Transverse colon (tissue), 4 donors: ENCODE measurements at regions not wholly inside any gene's neighbourhood (a gene's known extent, or its start where the extent isn't known, plus 50 kb on each side); places are given as distances from the start of the nearest gene placed in this dataset.

Experiments used
- DNase-seq: peaks from one replicate; pipeline ENCODE4 v3.0.0-alpha.2; 2019
- H3K27ac ChIP-seq, 4 donors: fragments of 200-600 bp; sonication (generic); 2 replicates each; pipeline ENCODE4 v1.5.1; 2016 to 2018; ENCODE audit warnings: inconsistent platforms in 4 of 4
- H3K27me3 ChIP-seq: fragments of 200-600 bp; sonication (generic); 2 replicates; pipeline ENCODE4 v1.5.1; 2017; ENCODE audit warnings: inconsistent platforms
- H3K36me3 ChIP-seq, 4 donors: fragments of 200-600 bp; sonication (generic); 2 replicates each; pipeline ENCODE4 v1.5.1; 2017 to 2019; ENCODE audit warnings: inconsistent platforms in 4 of 4
- H3K4me1 ChIP-seq, 4 donors: fragments of 200-600 bp; sonication (generic); 2 replicates each; pipeline ENCODE4 v1.5.1; 2017 to 2020; ENCODE audit warnings: inconsistent platforms in 4 of 4
- H3K4me3 ChIP-seq, 4 donors: fragments of 200-600 bp; sonication (generic); 1 replicate in 1 of 4; 2 replicates in 3 of 4; pipeline versions ENCODE4 v1.5.1 to v1.6.1; 2017 to 2019; ENCODE audit warnings: inconsistent platforms in 4 of 4
- H3K9me3 ChIP-seq, 2 donors: fragments of 200-600 bp; sonication (generic); 2 replicates each; pipeline ENCODE4 v1.5.1; 2017 to 2019; ENCODE audit warnings: inconsistent platforms in 2 of 2
- EP300 ChIP-seq: sonication (generic); formaldehyde crosslinking; IDR thresholded peaks from one replicate; pipeline ENCODE4 v1.6.1; 2017; ENCODE audit warnings: antibody characterized with exemption, low read depth
- POLR2A ChIP-seq: fragments of 450-650 bp; IDR thresholded peaks from one replicate; pipeline ENCODE4 v1.6.1; 2016; ENCODE audit warnings: antibody characterized with exemption, mild to moderate bottlenecking, moderate library complexity
- POLR2AphosphoS5 ChIP-seq, 3 donors: sonication (generic); formaldehyde crosslinking; IDR thresholded peaks; one replicate each; pipeline ENCODE4 v1.6.1; 2016; ENCODE audit warnings: antibody characterized with exemption in 3 of 3
- WGBS, 2 donors: methylation state at CpG; one replicate each; pipeline ENCODE4 v1.1.5; 2018; ENCODE audit warnings: low coverage in 1 of 2; 5-methylcytosine and 5-hydroxymethylcytosine counted together
- in situ Hi-C, 4 donors: fragments of 200-750 bp; cut with MboI; loops; one replicate each; pipeline versions ENCODE4 v1.15.0 to v1.15.1; 2017; ENCODE audit warnings: low sequenced_read_pairs in 3 of 4, low pct_ligation_motif_present in 1 of 4, low pct_unique_long_range_greater_than_20kb in 1 of 4
- intact Hi-C: fragments of 100-400 bp; cut with DNase I; formaldehyde crosslinking; loops from one replicate; pipeline ENCODE4 v1.15.1; 2023; ENCODE audit warnings: low total_unique reads
- TF ChIP-seq, protein P1 (sequence below), 5 experiments: fragments of 200-600 bp in 3 of 5; fragments of 450-650 bp in 2 of 5; sonication (generic) in 3 of 5; IDR thresholded peaks; 1 replicate in 2 of 5; 2 replicates in 3 of 5; pipeline ENCODE4 v1.5.1; 2016 to 2017; ENCODE audit warnings: antibody characterized with exemption in 5 of 5, inconsistent platforms in 3 of 5, mild to moderate bottlenecking in 2 of 5, moderate library complexity in 1 of 5

DNA sequence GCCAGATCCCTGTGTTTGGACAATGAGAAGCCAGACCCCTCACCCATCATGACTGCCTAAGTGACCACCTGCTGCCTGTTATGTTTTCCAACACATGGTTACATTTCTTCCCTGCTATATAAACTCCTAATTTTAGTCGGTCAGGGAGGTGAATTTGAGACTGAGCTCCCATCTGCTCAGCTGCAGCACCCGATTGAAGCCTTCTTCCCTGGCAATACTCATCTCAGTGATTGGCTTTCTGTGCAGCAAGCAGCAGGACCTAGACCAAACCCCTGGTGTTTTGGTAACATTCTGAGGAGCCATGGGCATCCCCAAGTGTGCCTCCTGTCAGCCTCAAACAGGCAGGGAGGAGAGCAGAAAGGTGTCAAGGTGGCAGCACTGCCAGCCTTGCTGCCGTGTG lies 141.2 kb downstream of the CD8B2 start:
- TF ChIP-seq POLR2AphosphoS5 (IDR thresholded peaks at IDR 0.05) (no peak), EP300 (no peak), POLR2A (no peak)
- TF ChIP-seq, protein P1, sequence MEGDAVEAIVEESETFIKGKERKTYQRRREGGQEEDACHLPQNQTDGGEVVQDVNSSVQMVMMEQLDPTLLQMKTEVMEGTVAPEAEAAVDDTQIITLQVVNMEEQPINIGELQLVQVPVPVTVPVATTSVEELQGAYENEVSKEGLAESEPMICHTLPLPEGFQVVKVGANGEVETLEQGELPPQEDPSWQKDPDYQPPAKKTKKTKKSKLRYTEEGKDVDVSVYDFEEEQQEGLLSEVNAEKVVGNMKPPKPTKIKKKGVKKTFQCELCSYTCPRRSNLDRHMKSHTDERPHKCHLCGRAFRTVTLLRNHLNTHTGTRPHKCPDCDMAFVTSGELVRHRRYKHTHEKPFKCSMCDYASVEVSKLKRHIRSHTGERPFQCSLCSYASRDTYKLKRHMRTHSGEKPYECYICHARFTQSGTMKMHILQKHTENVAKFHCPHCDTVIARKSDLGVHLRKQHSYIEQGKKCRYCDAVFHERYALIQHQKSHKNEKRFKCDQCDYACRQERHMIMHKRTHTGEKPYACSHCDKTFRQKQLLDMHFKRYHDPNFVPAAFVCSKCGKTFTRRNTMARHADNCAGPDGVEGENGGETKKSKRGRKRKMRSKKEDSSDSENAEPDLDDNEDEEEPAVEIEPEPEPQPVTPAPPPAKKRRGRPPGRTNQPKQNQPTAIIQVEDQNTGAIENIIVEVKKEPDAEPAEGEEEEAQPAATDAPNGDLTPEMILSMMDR (IDR thresholded peaks at IDR 0.05) = no peak
- Histone ChIP-seq H3K4me1 (peaks cover 0 to 13% (median 4%) of the 10 kb centered on the region in 4 donors), H3K9me3 (peaks cover 10 to 11% of the 10 kb centered on the region in 2 donors), H3K36me3 (no peaks in the 10 kb centered on the region), H3K4me3 (no peak overlapping the region), H3K27ac (no peak overlapping the region), H3K27me3 (peaks cover 6% of the 10 kb centered on the region)
- WGBS, 2 donors = 82 to 93% methylated on average over 2 to 3 of the region's 3 CpGs
- no peak for DNase-seq
- intact Hi-C loops (no loop called here), in situ Hi-C loops (loop anchor here (25.0 kb wide), 3 partner anchors 959 to 1559 kb away; no protein-coding TSS in a partner anchor)

DNA sequence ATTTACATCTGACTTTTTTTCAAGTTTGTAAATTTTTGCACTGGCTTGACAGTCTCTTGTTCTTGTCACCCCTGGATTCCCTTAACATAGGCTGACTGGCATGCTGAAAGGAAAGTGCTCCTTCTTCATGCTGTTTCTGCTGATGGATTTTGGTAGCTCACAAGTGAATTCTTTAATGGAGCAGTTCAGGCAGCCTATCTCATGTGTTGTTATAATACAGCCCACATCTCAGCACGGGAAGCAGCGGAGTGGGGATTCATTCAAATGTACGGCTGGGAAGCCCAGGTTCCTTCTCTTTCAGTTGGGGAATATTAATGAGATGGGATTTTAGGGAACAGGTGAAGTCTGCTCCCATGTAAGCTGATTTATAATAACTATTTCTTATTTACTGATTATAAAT lies 142.8 kb downstream of the CD8B2 start:
- no peak for DNase-seq
- H3K4me1 ChIP-seq = peaks cover 0 to 3% (median 0%) of the 10 kb centered on the region in 4 donors
- H3K4me3 ChIP-seq = no peak overlapping the region
- TF ChIP-seq POLR2AphosphoS5 (IDR thresholded peaks at IDR 0.05) (no peak), EP300 (no peak), POLR2A (no peak)
- TF ChIP-seq, protein P1 (IDR thresholded peaks at IDR 0.05) = no peak
- intact Hi-C loops (no loop called here), in situ Hi-C loops (loop anchor here (25.0 kb wide), 3 partner anchors 957 to 1557 kb away; no protein-coding TSS in a partner anchor)
- H3K27ac ChIP-seq = no peak overlapping the region
- no peaks in the 10 kb centered on the region for H3K36me3 ChIP-seq
- peaks cover 6% of the 10 kb centered on the region for H3K27me3 ChIP-seq
- WGBS, 2 donors = 79 to 84% methylated on average over 3 of the region's 3 CpGs
- peaks cover 10 to 11% of the 10 kb centered on the region in 2 donors for H3K9me3 ChIP-seq

DNA sequence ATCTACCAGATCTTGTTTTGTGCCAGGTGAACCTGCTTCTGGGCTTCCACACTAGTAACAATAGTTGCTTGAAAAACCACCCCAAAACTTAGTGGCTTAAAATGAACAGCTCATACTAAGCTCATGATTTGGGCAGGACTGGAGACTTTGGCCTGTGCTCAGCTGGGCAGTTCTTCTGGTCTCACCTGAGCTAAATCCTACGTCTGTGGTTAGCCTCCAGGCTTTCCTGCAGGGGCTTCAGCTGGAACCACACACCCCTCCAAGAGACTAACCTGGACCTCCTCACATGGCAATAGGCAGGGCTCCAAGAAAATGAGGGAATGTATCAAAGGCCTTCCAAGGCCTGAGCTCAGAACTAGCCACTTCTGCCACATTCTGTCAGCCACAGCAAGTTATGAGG lies 144.1 kb downstream of the CD8B2 start:
- no peaks in the 10 kb centered on the region for H3K4me1 ChIP-seq
- H3K27me3 ChIP-seq = peaks cover 6% of the 10 kb centered on the region
- no peak for DNase-seq
- no peak for TF ChIP-seq EP300
- TF ChIP-seq POLR2AphosphoS5 (IDR thresholded peaks at IDR 0.05) = no peak
- TF ChIP-seq, protein P1 (IDR thresholded peaks at IDR 0.05) = no peak
- intact Hi-C loops (no loop called here), in situ Hi-C loops (loop anchor here (25.0 kb wide), 3 partner anchors 956 to 1556 kb away; no protein-coding TSS in a partner anchor)
- H3K9me3 ChIP-seq = peaks cover 10 to 11% of the 10 kb centered on the region in 2 donors
- H3K36me3 ChIP-seq = no peaks in the 10 kb centered on the region
- WGBS, 2 donors = 85% methylated on average over 1 of the region's 1 CpG; no CpG with 5 or more reads in 1 of the 2 donors
- H3K4me3 ChIP-seq = no peak overlapping the region
- no peak overlapping the region for H3K27ac ChIP-seq

DNA sequence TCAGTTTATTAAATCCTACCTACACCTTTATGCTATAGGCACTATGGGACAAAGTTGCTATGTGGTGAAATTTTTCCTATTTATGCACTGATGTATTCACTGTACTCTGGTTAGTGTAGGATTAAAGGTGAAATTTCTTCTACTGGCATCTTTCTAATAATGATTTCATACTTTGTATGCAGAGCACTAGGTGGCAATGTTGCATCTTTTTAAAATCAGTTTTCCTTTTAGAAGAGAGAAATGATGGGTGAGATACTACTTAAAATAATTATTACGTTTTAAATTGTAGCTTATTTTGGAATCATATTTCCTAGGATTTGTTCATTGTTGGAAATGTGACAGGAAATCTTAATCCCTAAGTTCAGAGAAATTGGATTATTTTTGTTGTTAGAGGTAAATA lies 150.9 kb downstream of the CD8B2 start:
- intact Hi-C loops = no loop called here
- Histone ChIP-seq H3K4me1 (peaks cover 0 to 6% (median 0%) of the 10 kb centered on the region in 4 donors), H3K27ac (no peak overlapping the region), H3K9me3 (no peaks in the 10 kb centered on the region), H3K4me3 (no peak overlapping the region), H3K36me3 (no peaks in the 10 kb centered on the region), H3K27me3 (no peaks in the 10 kb centered on the region)
- DNase-seq = no peak
- 0% methylated on average over 1 of the region's 1 CpG for WGBS, 2 donors
- in situ Hi-C loops = loop anchor here (25.0 kb wide), 3 partner anchors 949 to 1549 kb away; no protein-coding TSS in a partner anchor
- TF ChIP-seq EP300 = no peak
- TF ChIP-seq, protein P1 (IDR thresholded peaks at IDR 0.05) = peak; percentile 41 to 57 (median 51)
- TF ChIP-seq POLR2AphosphoS5 (IDR thresholded peaks at IDR 0.05) = no peak
- TF ChIP-seq POLR2A = no peak
